ENCODE measurements at regions not wholly inside any gene's neighbourhood (a gene's known extent, or its start where the extent isn't known, plus 50 kb on each side); places are given as distances from the start of the nearest gene placed in this dataset.

DNA sequence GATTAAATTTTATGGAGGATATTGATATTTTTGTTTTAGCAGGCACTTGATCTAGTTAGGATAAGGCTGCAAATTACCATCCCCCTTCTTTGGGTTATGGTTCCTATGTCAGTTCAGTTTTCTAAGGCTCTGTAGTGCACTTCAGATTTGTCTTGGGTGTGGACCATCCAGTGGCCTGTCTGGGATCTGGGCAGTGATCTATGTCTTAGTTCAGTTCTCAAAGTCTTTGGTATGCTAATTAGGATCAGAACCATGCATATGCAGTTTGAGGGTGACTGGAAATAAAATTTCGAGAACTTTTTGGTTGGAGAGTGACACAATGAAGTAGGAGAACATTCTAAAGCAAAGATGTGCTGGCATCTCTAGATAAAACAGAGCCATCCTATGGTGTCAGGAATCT lies 388.2 kb downstream of the MID1IP1 start:
- no peak for DNase-seq (ENCODE audit: low spot score)
- intact Hi-C loops (cut with DNase I) = no loop called here

DNA sequence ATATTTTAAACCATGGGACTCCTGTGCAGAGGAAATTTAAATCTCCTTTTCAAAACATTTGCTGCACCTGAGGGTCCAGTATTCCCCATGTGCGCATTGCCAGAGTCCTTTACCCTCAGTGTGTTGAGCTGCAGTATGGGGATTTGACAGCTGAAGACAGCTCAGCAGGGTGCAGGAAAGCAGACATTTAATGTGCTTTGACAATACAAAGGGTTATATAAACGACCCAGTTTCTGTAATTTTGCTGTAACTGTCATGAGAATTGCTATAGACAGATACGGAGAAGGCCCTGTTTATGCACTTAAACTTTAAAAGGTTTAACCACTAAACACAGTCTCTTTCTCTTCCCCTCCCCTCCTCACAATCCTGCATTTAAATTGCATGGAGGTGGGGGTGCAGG lies 393.4 kb downstream of the MID1IP1 start:
- DNase-seq (ENCODE audit: low spot score) = no peak
- intact Hi-C loops (cut with DNase I) = no loop called here

DNA sequence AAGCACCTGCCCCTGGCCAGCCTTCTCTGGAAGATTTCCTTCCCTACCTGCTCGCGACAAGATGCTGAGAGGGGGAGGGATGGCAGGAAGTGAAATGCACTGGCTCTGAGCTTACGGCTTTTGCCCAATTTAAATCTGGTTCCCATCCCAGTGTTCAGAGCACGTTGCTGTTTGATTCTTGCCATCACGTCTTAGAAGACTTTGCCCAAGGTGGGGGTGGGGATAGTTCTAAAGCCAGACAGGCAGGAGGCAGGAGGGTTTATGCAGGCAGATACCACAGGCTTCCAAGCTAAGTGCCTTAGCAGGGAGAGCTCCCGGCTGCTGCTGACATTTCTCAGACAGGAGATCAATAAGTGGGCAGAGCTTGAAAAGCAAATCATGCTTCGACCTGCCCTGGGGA lies 393.9 kb downstream of the MID1IP1 start:
- no peak for DNase-seq (ENCODE audit: low spot score)
- intact Hi-C loops (cut with DNase I) = no loop called here

DNA sequence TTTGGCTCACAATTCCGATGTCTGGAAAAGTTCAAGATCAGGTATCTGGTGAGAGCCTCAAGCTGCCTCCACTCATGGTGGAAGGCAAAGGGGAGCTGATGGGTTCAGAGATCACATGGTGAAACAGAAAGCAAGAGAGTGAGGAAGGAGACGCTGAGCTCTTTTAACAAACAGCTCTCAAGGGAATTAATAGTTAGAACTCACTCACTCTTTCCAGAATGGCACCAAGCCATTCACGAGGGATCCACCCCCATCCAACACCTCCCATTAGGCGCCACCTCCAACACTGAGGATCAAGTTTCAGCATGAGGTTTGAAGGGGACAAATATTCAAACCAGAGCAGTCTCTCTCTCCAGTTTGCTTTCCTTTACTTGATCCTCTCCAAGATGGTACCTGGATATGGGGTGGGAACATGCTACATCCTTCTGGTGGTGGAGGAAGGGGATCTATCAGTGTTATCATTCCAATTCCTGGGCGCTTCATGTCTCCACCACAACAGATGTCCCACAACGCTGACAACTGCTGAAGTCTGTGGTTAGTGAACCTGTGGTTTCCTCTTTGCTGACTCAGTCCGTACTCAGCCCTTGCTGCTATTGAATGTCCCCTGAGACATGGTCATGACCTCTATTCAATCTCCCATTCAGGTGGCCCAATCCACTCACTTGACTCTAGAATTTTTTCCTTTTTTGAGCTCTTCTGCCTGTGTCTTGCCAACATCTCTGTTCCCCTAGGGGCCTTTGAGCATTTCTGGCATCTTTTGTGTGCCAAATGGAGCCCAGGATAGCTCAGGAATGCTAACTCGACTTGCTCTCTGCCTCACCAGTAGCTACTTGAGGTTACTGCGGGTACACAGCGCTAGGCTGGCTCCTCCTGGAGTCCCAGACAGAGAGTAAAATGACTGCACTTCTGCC lies 395.2 kb downstream of the MID1IP1 start:
- no peak for DNase-seq (ENCODE audit: low spot score)
- intact Hi-C loops (cut with DNase I) = no loop called here

DNA sequence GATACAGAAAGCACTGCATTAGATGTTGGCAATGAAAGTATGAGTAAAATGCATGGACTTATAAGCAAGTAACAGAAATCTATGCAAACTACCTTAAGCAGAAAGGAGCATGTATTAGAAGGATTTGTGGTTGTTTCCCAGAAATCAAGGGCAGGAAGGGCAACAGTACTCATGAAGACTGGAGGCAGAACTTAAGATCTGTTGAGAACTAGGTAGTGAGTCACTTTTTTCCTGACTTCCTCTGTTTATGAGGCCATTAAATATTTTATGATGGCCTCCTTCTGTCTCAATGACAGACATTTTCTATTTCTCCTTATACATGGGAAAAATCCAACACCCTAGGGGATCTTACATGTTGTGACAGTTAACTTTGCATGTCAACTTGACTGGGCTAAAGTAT lies 398.2 kb downstream of the MID1IP1 start:
- intact Hi-C loops (cut with DNase I) = no loop called here
- DNase-seq (ENCODE audit: low spot score) = no peak

DNA sequence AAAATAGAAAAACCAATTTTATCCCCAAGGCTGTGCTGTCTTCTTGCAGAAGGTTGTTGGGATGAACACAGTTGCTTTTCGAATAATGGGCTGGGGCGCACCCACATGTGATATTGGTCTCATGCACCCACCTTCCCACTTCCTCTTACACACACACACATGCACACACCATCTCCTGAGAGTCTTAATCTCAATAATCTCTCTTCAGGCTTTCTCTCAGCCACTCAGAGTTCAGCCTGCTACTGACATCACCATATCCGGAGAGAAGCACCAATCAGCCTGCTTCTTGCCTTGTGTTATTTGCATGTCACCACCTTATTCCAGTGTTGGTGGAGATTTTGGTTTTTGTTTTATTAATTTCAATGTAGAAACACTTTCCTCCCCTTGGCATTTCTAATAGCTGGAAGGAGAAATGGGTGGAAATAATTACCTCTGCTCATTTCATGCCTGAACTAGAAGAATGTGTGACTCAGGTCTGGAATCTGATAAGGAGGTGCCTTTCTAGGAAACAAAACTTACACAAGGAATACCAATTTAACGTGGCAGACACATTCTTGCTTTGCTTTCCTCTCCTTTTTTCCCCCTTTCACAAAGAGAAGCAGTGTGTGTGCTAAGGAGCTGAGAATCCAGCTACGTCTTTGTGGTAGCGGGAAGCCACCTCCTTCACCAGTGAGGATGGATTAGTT lies 400.2 kb downstream of the MID1IP1 start:
- no peak for DNase-seq (ENCODE audit: low spot score)
- intact Hi-C loops (cut with DNase I) = no loop called here

DNA sequence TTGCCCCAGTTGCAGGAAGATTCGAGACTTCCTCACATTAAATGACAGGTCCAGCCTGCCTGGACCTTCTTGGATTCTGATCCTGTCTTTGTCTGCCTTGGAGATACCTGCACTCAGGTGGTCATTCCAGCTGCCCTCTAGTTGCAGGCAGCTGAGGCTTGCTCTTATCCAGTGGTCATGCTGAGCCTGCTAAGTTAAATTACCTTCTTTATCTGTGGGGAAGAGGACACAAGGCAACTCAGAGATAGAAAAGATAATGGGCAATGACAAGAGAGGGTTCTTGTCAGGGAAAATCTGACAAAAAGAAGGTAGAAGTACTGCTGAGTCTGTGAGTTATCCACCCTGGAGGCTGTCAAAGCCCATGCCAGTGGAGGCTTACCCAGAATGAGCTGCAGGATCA lies 401.4 kb downstream of the MID1IP1 start:
- no peak for DNase-seq (ENCODE audit: low spot score)
- intact Hi-C loops (cut with DNase I) = no loop called here

DNA sequence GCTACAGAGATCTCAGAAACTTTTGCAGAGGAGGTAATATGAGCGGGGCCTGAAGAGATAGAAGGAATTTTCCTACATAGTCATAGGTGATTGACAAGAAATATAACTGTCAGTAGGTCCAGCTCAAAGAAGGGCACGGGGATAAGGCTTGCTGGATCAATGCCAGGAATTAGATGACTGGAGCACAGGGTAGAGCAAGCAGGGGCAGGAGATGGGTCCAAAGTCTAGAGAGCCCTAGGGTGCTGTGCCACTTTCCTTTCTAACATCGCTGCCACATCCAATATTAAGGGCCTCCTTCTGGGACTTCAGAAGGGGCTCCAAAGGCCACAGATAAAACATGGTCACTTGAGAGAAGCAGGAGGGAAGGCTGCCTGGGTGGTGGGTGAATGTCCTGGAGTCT lies 402.2 kb downstream of the MID1IP1 start:
- no peak for DNase-seq (ENCODE audit: low spot score)
- intact Hi-C loops (cut with DNase I) = no loop called here

DNA sequence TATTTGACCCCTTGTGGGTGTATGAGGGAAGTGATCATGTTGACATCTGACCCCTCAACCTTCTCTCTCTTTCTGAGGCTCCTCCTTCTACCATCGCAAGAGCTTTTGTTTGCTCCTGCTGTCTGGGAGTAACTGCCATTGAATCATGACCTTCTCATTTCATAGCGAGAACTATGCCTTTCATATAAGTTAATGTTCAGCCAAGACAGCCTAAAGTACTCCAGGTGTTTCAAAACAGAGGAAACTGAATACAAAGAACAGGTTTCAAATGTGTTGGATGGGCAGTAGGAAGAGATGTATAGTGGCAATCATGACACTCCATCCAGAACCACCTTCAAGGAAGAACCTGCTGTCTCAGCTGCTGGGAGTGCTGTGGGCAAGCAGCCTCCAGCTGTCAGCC lies 403.1 kb downstream of the MID1IP1 start:
- DNase-seq (ENCODE audit: low spot score) = no peak
- intact Hi-C loops (cut with DNase I) = no loop called here

DNA sequence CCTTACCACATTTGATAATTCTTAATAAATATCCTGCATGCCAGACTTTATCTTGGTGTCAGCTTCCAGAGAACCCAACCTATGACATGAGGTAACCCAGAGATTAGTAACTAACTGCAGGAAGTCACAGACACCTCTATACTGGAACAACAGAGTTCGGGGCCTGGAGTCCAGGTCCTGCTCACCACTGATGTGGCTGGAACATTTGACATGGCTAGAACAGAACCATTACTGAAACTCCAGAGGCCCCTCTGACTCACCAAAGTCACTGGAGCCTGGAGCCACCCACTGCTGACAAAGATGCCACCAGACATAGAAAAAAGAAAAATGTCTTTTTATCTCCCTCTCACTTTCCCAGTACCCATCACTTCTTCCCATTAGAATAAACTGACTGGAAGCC lies 403.7 kb downstream of the MID1IP1 start:
- no peak for DNase-seq (ENCODE audit: low spot score)
- intact Hi-C loops (cut with DNase I) = no loop called here

DNA sequence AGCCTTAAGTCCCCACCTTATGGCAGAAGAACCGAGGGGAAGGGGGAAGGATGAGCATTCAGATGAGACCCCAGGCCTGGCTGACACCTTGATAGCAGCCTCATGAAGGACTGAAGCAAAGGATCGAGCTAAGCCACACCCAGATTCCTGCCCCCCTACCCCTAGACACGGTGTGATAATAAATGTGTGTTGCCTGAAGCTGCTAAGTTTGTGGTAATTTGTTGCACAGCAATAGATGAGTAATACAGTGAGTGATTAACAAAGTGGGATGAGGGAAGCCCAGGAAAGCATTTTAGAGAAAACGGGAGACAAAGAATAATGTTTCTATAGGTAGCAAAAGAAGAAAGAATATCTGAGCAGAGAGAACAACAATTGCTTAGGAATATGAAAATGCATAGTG lies 404.2 kb downstream of the MID1IP1 start:
- DNase-seq (ENCODE audit: low spot score) = no peak
- intact Hi-C loops (cut with DNase I) = no loop called here

DNA sequence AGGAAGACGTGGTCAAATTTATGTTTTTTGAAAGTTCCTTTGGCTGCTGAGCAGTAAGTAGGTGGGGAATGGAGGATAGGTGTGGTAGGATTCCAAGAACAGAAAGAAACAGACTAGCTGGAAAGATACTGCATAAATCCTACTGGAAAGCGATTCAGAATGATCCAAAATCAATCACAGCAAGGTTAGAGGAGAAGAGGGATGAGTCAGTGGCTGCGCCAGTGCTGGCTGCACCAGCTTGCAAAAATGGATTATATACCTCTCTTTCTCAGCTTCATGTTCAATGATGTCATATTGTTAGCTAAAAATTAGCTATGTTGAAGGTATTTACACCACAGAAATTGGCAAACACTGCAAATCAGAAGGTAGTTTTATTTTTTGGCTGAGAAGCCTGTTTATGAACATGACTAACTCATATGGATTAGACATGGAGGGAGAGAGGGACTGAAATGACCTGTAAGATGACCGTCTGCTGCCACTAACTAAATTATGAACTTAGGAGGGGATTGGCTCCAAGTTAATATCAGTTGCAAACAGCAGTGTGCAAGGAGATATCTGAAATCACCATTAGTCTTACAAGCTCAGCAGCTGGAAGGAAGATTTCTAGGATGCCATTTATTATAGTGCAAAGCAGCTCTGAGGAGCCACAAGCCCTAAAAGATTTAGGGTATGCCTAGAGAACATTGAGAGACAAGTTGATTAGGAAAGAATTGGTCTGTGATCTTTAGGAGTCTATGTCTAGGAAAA lies 405.3 kb downstream of the MID1IP1 start:
- intact Hi-C loops (cut with DNase I) = no loop called here
- no peak for DNase-seq (ENCODE audit: low spot score)

DNA sequence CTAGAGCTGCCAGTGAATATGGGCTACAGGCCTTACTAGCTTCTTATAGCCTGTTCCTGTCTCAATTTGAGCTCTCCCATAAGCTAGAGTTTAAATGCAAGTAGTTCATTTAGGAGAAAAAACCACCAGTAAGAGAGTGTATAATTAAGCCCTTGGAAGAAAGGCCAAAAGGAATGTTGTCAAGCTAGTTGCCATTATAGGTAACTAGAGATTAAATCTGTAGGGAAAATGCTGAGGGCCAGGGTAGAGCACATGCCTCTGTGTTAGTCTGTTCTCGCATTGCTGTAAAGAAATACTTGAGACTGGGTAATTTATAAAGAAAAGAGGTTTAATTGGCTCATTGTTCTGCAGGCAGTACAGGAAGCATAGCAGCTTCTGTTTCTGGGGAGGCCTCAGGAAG lies 410.2 kb downstream of the MID1IP1 start:
- intact Hi-C loops (cut with DNase I) = no loop called here

DNA sequence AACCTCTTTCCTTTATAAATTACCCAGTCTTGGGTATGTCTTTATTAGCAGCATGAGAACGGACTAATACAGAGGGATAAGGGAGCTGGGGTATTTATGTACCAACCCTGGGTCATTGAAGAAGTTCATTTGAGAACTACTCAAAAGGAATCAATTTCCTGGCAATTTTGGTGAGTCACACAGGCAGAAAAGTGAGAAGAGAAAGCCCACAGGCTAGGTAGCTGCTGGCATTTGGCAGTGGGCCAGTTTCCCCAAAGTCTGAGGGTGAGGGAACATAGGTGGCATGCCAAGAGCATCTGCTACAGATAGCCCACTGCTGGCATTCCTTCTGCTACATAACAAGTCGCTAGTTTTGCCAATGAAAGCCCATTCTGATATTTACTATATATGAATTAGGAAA lies 411.2 kb downstream of the MID1IP1 start:
- DNase-seq (ENCODE audit: low spot score) = no peak
- intact Hi-C loops (cut with DNase I) = no loop called here

More for the DNA sequence above, 410.2 kb downstream of the MID1IP1 start:
- DNase-seq (ENCODE audit: low spot score) = no peak

DNA sequence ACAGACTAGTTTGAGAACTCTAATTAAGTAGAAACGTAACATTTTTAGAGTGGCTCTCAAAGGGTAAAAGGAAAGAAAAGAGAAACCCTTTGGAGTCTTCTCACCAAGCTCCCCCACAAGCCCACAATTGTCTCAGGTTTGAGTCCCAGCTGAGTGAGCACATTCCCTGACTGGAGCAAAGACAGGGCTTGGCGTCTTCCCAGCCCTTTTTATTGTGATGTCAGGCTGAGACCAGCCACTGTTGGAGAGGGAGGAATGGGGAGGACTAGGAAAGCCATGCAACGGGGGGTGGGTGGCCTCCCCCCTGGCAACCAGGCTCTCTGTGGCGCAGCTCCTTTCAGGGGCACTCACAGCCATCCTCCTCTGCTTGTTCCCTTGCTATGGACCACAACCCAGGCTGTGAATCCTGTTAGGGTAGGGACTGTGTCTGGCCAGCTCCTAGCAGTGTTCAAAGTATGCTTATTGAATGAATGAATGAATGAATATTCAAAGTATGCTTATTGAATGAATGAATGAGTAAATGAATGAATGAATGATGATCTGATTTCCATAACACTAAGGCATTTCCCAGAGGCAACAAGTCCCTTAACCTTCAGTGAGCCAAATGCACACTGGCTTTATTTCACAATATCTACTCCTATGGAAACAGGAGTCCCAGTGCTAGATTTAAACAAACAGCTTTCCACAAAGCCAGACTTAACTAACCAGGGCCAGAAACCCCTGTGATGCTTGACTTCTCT lies 413.3 kb downstream of the MID1IP1 start:
- intact Hi-C loops (cut with DNase I) = no loop called here
- no peak for DNase-seq (ENCODE audit: low spot score)

DNA sequence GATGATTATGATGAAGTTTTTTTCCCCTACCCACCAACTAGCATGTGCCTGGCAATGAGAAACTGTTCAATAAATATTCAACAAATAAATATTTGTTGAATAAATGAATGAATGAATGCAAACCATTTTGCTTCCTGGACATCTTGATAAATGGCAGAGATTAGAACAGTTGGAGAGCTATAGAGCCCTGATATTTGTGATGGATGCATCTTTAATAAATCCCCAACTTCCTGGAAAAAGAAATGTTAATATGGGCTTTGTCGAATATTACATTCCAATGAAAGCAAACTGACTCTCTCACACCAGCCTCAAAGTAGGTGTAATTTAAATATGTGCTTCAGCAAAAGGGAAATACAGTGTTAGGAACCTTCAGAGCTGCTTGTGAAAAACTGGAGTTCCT lies 419.7 kb downstream of the MID1IP1 start:
- no peak for DNase-seq (ENCODE audit: low spot score)
- intact Hi-C loops (cut with DNase I) = no loop called here

DNA sequence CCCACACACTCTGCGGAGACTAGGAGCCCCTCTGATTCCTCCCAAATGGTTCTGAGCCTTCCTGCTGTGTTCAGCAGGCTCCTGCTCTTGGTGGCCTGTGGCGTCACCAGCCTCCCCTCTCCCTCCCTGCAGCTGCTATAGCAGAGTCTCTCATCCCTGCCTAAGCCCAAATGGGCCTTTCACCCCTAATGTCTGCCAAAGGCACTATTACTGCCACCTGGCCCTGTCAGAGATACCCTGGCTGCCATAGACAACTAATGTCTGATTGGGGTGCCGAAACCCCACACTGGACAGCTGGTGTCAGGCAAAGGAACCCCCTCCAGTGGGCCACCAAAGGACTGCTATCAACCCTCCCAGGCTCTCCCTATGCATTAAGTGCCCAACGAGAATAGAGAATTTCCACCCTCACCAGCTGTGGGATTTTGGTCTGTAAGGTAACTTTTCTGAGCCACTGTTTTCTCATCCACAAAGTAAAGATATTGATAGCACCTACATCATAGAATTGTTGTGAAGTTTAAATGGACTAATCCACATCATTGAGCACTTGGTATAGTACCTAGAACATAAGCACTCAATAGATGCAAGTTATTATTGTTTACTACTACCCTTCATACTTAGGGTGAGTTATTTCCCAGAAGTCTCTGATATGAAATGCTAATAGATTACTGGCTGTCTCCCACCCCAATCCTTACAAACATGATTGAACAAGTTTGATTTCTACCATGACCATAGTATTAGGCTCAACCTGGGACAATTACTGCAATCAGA lies 421.3 kb downstream of the MID1IP1 start:
- intact Hi-C loops (cut with DNase I) = no loop called here
- DNase-seq (ENCODE audit: low spot score) = no peak

DNA sequence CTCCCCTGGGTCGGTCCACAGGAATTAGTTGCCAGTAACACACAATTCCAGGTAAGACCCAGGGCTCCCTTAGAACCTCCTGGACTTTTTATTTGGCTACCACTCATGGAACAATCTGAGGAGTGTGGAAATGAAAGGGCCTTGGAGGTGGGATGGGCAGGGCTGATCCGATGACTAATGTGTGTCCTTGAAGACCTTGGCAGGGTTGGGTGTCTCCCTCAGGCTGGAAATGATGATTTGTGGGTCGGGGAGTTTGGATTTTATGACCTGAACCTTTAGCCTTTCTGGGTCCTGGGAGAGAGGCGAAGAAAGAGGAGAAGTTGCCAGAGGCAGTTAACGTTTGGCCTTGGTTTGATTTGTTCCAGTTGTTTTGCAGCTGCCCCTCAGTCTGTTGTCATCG lies 425.0 kb downstream of the MID1IP1 start:
- intact Hi-C loops (cut with DNase I) = no loop called here
- DNase-seq (ENCODE audit: low spot score) = no peak

DNA sequence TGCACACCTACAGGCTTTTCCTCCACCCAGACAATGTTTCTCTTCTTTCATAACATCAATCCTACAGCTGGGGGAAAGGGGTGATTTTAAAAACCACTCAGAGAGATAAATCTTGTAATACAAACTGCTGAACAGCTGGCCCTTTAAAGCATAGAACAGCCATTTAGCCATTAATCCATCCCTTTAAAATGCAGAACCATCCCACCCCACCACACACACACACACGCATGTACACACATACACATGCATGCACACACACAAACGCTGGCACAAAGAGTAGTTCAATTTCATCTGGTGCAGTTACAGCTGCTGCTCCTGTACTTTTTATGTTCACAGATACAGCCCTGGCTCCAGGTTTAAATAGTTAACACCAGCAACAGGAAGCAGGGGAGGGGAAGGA lies 426.1 kb downstream of the MID1IP1 start:
- no peak for DNase-seq (ENCODE audit: low spot score)
- intact Hi-C loops (cut with DNase I) = no loop called here

All from cardiac septum (tissue), 1 donor.